ENCODE measurements at regions not wholly inside any gene's neighbourhood (a gene's known extent, or its start where the extent isn't known, plus 50 kb on each side); places are given as distances from the start of the nearest gene placed in this dataset.

GRCh38 chr10:105714728-105715127 lies 1073.6 kb downstream of the SORCS3 start:
- TF ChIP-seq CTCF (IDR thresholded peaks at IDR 0.05) (no peak), POLR2A (IDR thresholded peaks at IDR 0.05) (no peak)

Measured in lower leg skin (tissue), 3 donors.